PC-9 (cell line): ENCODE measurements at regions not wholly inside any gene's neighbourhood (a gene's known extent, or its start where the extent isn't known, plus 50 kb on each side); places are given as distances from the start of the nearest gene placed in this dataset.

Experiments
- BruUV-seq: library from RNA; stranded (reverse); fragments of 400-500 nt; replicated peaks from 2 replicates; lab custom pipeline; 2021; lab: Mats Ljungman, UMichigan
- CTCF ChIA-PET: fragments of 300-600 bp; sonication (Branson Sonifier 250); formaldehyde crosslinking; loops from one replicate; lab custom pipeline; 2022; ENCODE audit warnings: antibody characterized with exemption; lab: Charles Lee
- POLR2A ChIA-PET: fragments of 300-600 bp; sonication (Branson Sonifier 250); formaldehyde crosslinking; loops from one replicate; lab custom pipeline; 2022; ENCODE audit warnings: antibody characterized with exemption; ENCODE audit not compliant: unreplicated experiment; lab: Charles Lee
- DNase-seq, 2 experiments: peaks; one replicate each; pipeline versions ENCODE4 v3.0.0 to v3.0.0-alpha.2; 2015 to 2022; ENCODE audit warnings: mixed read lengths in 1 of 2
- H2AFZ ChIP-seq: fragments of 200-600 bp; sonication (generic); 2 replicates; pipeline ENCODE4 v1.8.1; 2017; ENCODE audit warnings: antibody characterized with exemption
- H3F3A ChIP-seq: fragments of 200-600 bp; sonication (generic); 2 replicates; pipeline ENCODE4 v1.8.1; 2017; ENCODE audit warnings: antibody characterized with exemption, mild to moderate bottlenecking, low read depth; ENCODE audit not compliant: insufficient read depth
- H3K27ac ChIP-seq: fragments of 200-600 bp; sonication (generic); 2 replicates; pipeline ENCODE4 v1.6.1; 2016; ENCODE audit warnings: mixed run types
- H3K27me3 ChIP-seq: fragments of 200-600 bp; sonication (generic); 2 replicates; pipeline ENCODE4 v1.6.1; 2016; ENCODE audit warnings: low read depth, mixed run types; ENCODE audit not compliant: insufficient read depth
- H3K36me3 ChIP-seq: fragments of 200-600 bp; sonication (generic); 2 replicates; pipeline ENCODE4 v1.6.1; 2016; ENCODE audit warnings: low read depth, mixed run types
- H3K4me1 ChIP-seq: fragments of 200-600 bp; sonication (generic); replicated peaks from 2 replicates; pipeline ENCODE4 v1.6.1; 2016; ENCODE audit warnings: mixed run types; ENCODE audit not compliant: insufficient read depth
- H3K4me2 ChIP-seq: fragments of 200-600 bp; sonication (generic); 2 replicates; pipeline ENCODE4 v1.6.1; 2017; ENCODE audit warnings: mixed run types
- H3K4me3 ChIP-seq: fragments of 200-600 bp; sonication (generic); 2 replicates; pipeline ENCODE4 v1.6.1; 2016; ENCODE audit warnings: mixed run types
- H3K79me2 ChIP-seq: fragments of 200-600 bp; sonication (generic); 2 replicates; pipeline ENCODE4 v1.6.1; 2017; ENCODE audit warnings: low read depth, mixed run types
- H3K9me2 ChIP-seq: fragments of 200-600 bp; sonication (generic); 2 replicates; pipeline ENCODE4 v1.8.1; 2017; ENCODE audit warnings: mild to moderate bottlenecking; ENCODE audit not compliant: insufficient read depth
- H3K9me3 ChIP-seq: fragments of 200-600 bp; sonication (generic); 2 replicates; pipeline ENCODE4 v1.8.1; 2016; ENCODE audit warnings: low read depth; ENCODE audit not compliant: insufficient read depth
- H4K20me1 ChIP-seq: fragments of 200-600 bp; sonication (generic); 2 replicates; pipeline ENCODE4 v1.8.1; 2017; ENCODE audit not compliant: insufficient read depth
- CTCF ChIP-seq: fragments of 200-600 bp; sonication (generic); conservative IDR thresholded peaks from 2 replicates; pipeline ENCODE4 v1.6.1; 2017; ENCODE audit warnings: mixed run types, antibody characterized with exemption, mild to moderate bottlenecking, moderate library complexity
- EZH2 ChIP-seq: fragments of 200-600 bp; sonication (generic); IDR thresholded peaks from 2 replicates; pipeline ENCODE4 v1.8.0; 2017; ENCODE audit warnings: antibody characterized with exemption, low read depth
- intact Hi-C: fragments of 100-400 bp; cut with micrococcal nuclease; formaldehyde crosslinking; loops from one replicate; pipeline ENCODE4 v1.10.0; 2022; ENCODE audit not compliant: unreplicated experiment

GRCh38 chr20:52025938-52026337, 165.6 kb downstream of the ZFP64 start:
- no TSS peak for BruUV-seq
- Histone ChIP-seq H2AFZ (no peak overlapping the region), H3K4me1 (no peaks in the 10 kb centered on the region), H4K20me1 (no peaks in the 10 kb centered on the region), H3K36me3 (no peaks in the 10 kb centered on the region), H3K9me3 (no peaks in the 10 kb centered on the region), H3F3A (no peaks in the 10 kb centered on the region), H3K79me2 (no peaks in the 10 kb centered on the region), H3K27ac (no peak overlapping the region), H3K27me3 (no peaks in the 10 kb centered on the region), H3K9me2 (no peaks in the 10 kb centered on the region), H3K4me3 (no peak overlapping the region), H3K4me2 (no peak overlapping the region)
- DNase-seq, result no peak
- no peak for TF ChIP-seq CTCF
- TF ChIP-seq EZH2, result no peak
- ChIA-PET CTCF (no interaction called here), POLR2A (no interaction called here)
- intact Hi-C loops, result no loop called here

GRCh38 chr20:52019313-52019712, 172.3 kb downstream of the ZFP64 start:
- no peaks in the 10 kb centered on the region for H3K9me2 ChIP-seq
- intact Hi-C loops, result no loop called here
- TF ChIP-seq EZH2 (no peak), CTCF (no peak)
- H3F3A ChIP-seq, result no peaks in the 10 kb centered on the region
- no peak overlapping the region for H3K27ac ChIP-seq
- H4K20me1 ChIP-seq, result no peaks in the 10 kb centered on the region
- POLR2A ChIA-PET, result no interaction called here
- H3K4me2 ChIP-seq, result no peak overlapping the region
- H3K4me3 ChIP-seq, result no peak overlapping the region
- no peak for DNase-seq
- no TSS peak for BruUV-seq
- H3K27me3 ChIP-seq, result no peaks in the 10 kb centered on the region
- no peaks in the 10 kb centered on the region for H3K9me3 ChIP-seq
- CTCF ChIA-PET, result no interaction called here
- no peaks in the 10 kb centered on the region for H3K4me1 ChIP-seq
- H3K79me2 ChIP-seq, result no peaks in the 10 kb centered on the region
- H3K36me3 ChIP-seq, result no peaks in the 10 kb centered on the region
- H2AFZ ChIP-seq, result no peak overlapping the region

- DNase-seq, result no peak
- Histone ChIP-seq H3K4me3 (no peak overlapping the region), H3K27me3 (no peaks in the 10 kb centered on the region), H4K20me1 (no peaks in the 10 kb centered on the region), H3F3A (no peaks in the 10 kb centered on the region), H3K9me3 (no peaks in the 10 kb centered on the region), H3K27ac (no peak overlapping the region), H3K36me3 (no peaks in the 10 kb centered on the region), H2AFZ (no peak overlapping the region), H3K4me1 (no peaks in the 10 kb centered on the region), H3K4me2 (no peak overlapping the region), H3K9me2 (no peaks in the 10 kb centered on the region), H3K79me2 (no peaks in the 10 kb centered on the region)
- BruUV-seq, result no TSS peak
- TF ChIP-seq EZH2 (no peak), CTCF (no peak)
- POLR2A ChIA-PET, result no interaction called here
- intact Hi-C loops, result no loop called here
- CTCF ChIA-PET, result no interaction called here
Observed at GRCh38 chr20:52017669-52018317, 173.8 kb downstream of the ZFP64 start.
